ENCODE measurements at regions not wholly inside any gene's neighbourhood (a gene's known extent, or its start where the extent isn't known, plus 50 kb on each side); places are given as distances from the start of the nearest gene placed in this dataset.

DNA sequence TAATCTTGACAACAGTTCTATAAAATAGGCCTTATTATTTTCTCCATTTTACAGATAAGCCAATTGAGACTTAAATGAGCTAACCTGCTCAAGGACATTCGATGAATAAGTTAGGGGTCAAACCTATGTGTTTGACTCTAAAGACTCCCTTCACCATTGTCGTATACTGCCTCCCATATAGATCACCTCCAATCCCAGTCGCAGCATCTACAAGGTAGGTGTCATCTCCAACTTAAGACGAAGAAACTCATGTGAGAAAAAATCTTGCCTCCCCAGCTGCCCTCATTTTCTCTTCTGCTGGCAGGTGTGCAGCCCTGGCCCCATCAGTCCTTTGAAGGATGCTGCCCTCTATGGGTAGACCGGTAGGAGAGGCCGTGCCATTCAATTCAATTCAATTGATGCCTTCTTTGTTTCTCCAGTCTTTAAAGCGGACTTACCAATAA lies 75.2 kb upstream of the SMARCA2 start:
- TF ChIP-seq, protein P1, sequence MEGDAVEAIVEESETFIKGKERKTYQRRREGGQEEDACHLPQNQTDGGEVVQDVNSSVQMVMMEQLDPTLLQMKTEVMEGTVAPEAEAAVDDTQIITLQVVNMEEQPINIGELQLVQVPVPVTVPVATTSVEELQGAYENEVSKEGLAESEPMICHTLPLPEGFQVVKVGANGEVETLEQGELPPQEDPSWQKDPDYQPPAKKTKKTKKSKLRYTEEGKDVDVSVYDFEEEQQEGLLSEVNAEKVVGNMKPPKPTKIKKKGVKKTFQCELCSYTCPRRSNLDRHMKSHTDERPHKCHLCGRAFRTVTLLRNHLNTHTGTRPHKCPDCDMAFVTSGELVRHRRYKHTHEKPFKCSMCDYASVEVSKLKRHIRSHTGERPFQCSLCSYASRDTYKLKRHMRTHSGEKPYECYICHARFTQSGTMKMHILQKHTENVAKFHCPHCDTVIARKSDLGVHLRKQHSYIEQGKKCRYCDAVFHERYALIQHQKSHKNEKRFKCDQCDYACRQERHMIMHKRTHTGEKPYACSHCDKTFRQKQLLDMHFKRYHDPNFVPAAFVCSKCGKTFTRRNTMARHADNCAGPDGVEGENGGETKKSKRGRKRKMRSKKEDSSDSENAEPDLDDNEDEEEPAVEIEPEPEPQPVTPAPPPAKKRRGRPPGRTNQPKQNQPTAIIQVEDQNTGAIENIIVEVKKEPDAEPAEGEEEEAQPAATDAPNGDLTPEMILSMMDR (conservative IDR thresholded peaks at IDR 0.05 in 1 of 2, IDR thresholded peaks at IDR 0.05 in 1 of 2; ENCODE audit: low read depth in 1 of 2, low read length in 2 of 2) = peak; percentile 51 to 62
- no peak for TF ChIP-seq EZH2 (IDR thresholded peaks at IDR 0.05; ENCODE audit: low read length, missing control alignments)

All from fibroblast of lung (primary cell).